Eye (tissue), 1 donor: ENCODE measurements at regions not wholly inside any gene's neighbourhood (a gene's known extent, or its start where the extent isn't known, plus 50 kb on each side); places are given as distances from the start of the nearest gene placed in this dataset.

Experiments used
- DNase-seq: peaks from one replicate; pipeline ENCODE4 v3.0.0-alpha.2; 2015

- no peak for DNase-seq
Measured at GRCh38 chr1:17982197-17982596, 125.4 kb upstream of the IGSF21 start.

- DNase-seq: peak; percentile 58
Measured at GRCh38 chr1:17984583-17984982, 123.0 kb upstream of the IGSF21 start.

GRCh38 chr1:17986156-17986555 lies 121.4 kb upstream of the IGSF21 start:
- no peak for DNase-seq

DNA sequence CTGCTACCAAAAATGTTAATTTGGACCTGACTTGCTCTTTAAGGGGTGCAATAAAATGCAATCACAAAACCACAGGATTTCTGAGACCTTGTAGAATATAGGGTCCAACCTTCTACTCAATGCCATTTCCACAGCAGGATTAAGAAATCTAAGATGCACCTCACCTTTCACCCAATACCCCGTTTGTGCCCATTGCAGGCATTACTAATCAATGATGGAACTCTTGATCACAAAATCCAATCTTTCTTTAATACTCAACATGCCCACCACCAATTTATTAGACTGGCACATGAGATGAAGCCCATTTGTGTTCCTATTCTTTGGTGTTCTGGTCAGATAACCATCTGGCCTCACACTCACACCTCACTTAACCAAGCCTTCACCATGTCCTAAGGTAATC lies 117.2 kb upstream of the IGSF21 start:
- DNase-seq: no peak

GRCh38 chr1:17991996-17992395 lies 115.6 kb upstream of the IGSF21 start:
- DNase-seq: no peak

DNA sequence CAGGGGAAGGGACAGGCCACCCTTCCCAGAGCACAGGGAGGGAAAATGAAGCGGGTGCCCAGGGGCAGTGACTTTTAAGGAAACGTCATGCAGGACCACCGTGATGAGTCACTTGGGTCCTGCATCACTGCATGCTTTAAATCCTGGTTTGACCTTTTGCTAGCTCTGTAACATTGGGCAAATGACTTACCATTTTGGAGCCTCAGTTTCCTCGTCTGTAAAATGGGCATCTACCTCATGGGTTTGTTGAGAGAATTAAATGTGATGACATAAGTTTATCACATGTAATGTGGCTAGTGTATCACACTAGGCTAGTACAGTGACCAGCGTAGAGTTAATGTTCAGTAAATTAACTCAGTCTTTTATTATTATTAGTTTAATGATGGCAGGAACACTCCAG lies 114.8 kb upstream of the IGSF21 start:
- DNase-seq: no peak

- no peak for DNase-seq
Measured at GRCh38 chr1:17994046-17994445, 113.6 kb upstream of the IGSF21 start.

- no peak for DNase-seq
Measured at GRCh38 chr1:17995480-17995879, 112.1 kb upstream of the IGSF21 start.

DNA sequence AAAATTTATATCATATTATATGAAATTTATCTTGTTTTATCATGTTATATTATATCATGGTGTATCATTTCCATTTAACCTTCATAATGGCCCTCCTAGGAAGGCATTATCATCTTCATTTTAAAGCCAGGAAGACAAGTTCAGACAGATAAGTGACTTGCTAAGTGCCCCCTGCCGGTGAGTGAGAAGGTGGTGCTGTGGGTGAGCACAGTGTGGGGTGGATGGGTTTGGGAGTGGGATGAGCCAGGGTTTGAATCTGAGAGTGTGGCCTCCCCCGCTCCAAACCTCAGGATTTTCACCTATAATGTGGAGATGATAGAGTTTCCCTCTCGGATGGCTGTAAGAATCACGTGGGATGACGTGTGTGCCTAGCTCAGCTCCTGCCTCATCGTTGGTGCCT lies 108.7 kb upstream of the IGSF21 start:
- no peak for DNase-seq

GRCh38 chr1:17999884-18000283 lies 107.7 kb upstream of the IGSF21 start:
- DNase-seq: no peak

DNA sequence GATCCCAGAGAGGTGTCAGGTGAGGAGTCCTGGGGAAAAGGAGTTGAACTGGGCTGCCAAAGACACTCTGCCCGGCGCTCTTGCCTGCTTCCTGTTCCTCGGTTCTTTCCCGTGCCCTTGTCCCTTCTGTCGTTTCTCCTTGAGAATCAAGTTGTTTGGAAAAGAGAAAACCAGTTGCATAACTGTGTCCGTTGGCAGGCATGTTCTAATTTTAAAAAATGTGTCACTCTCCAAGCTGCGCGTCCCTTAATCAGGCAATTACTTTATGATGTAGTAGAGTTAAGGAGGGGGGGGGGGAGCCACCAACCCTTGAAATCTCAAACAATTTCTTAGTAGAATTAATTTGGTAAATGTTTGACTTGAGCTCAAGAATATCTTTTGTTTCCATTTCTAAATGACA lies 105.9 kb upstream of the IGSF21 start:
- DNase-seq: no peak

DNA sequence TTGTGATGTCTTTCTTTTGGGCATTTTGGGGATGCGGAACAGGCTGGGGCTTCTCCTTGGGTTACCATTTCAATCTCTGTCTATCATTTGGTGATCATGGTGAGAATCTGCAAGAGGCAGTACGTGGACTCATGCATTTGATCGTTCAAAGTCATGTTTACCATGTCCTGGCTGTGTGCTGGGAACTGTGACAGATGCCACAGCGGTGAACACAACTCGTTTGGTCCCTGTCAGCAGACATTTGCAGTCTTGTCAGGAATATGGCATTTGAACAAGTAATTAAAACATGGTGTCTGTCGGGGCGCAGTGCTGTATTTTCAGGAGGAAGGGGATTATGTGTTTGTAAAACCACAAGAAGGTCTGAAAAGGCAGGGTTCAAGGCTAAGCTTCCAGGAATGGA lies 103.3 kb upstream of the IGSF21 start:
- DNase-seq: no peak

DNA sequence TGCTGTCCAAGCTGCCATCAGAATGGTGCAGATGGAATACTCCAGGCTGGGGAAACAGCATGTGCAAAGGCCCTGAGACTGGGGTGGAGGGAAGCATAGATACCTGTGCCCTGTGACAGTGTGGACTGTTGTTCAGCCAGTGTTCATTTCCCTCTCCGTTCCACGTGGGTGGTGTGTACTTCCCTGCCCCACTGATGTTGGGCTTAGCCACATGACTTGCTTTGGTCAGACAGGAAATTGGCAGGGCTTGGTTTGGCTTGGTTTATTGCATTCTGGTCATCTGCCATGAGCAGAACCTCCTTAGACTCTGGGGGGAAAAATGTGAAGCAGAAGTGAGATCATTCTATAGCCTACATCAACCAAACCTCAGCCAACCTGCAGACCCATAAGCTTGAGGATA lies 102.4 kb upstream of the IGSF21 start:
- no peak for DNase-seq

GRCh38 chr1:18007391-18008041 lies 100.1 kb upstream of the IGSF21 start:
- DNase-seq: no peak

GRCh38 chr1:18008081-18008480 lies 99.5 kb upstream of the IGSF21 start:
- DNase-seq: no peak

- DNase-seq: no peak
Measured at GRCh38 chr1:18009055-18009454, 98.5 kb upstream of the IGSF21 start.

DNA sequence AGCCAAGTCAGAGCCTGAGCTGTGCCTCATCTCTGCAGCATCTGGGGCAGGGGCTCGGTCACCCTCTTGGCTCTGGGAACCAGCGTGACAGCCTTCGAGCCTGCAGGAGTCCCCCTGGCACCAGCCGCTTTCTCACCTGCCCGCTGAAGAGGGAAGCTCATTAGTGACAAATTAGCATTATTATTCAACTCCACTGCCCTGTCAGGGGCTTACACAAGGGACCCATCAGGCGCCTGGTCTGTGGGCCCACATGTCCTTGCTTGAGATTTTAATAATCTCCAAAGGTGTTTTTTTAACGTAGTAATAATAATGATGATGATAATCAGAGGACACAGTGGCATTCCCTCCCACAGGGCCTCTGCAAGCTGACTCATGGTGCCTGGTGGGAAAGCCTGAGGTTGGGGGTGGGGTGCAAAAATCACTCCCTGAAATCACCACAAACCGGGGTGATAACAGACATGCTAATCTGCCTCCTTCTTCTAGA lies 98.1 kb upstream of the IGSF21 start:
- no peak for DNase-seq

DNA sequence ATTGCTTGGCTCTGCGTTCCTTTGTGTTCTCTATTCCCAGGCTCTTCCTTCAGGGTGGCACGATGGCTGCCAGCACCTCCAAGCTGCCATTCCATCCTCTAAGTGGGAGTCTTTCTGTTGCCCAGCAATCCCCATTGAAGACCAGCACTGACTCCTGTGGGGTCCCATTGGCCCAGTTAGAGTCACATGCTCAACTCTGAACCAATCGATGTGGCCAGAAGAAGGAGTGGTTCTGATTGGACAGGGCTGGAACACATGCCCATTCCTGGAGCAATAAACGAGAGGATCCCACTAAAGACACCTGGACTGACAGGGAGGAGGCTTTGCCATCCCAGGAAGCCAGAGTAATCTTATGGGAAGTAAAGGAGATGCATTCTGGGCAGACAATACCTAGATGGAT lies 97.2 kb upstream of the IGSF21 start:
- no peak for DNase-seq

DNA sequence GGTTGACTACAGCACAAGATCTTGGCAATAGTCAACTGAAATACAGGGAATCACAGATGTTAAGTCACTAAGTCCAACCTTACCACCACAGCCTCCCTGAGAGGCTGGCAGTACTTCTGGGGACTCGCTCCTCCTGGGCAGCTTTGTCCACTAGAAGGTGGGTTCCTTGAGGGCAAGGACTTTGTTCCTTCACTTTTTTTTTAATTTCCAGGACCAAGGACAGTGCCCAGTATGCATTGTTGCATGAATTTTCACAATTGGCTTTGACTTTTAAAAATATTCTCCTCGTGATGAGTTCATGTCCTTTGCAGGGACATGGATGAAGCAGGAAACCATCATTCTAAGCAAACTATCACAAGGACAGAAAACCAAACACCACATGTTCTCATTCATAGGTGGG lies 96.7 kb upstream of the IGSF21 start:
- peak; percentile 63 for DNase-seq

DNA sequence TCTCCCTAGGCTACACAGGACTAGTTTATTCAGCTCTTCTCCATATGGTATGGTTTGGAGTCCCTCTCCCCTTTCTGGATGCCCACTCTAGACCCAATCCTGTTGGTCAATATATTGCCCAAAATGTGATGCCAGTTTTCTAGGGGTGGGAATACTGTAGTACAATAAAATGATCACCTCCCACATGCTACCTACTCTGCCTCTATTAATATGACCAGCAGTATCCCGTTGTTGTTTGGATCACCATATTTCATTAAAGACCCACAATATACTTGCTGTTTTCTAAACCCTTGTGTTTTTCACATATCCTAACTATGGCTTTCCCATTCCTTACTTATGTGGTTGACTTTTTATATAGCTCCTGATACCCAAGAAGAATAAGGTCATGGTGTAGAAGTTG lies 95.9 kb upstream of the IGSF21 start:
- DNase-seq: no peak

DNA sequence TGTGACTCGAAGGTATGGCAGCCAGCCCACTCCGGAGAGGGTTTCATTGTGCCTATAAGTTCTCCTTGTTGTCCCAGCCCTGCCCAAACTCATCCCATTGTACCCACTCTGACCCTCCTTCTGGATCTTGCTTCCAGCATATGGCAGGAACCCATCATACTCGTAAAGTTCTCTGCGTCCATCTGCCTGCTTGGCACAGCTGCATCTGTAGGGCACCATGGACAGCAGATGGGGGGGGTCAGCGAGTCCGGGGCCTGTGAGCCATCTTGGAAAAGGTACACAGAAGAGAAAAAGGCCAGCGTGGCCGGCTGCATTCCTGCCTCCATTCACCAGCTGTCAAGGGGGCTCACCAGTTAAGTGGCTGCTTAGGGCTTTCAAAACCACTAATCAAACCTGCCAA lies 94.9 kb upstream of the IGSF21 start:
- DNase-seq: peak; percentile 20

DNA sequence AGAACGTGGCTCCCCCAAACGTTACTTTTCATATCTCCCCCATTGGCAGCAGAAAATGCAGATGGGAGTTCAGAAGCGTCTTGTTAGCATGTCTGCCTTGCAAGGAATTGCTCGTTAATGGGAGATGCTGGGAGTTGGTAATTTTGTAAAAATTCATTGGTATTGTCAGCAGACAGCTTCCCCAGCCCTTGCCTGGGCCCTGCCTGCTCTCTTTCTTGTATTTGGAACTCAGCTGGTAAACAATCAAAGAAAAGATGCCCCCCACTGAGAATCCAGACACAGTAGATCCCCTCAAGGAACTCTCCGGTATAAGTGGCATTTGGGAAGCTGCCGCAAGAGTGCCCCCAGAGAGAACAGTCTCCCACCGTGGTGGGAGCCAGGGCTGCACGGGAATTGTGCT lies 94.4 kb upstream of the IGSF21 start:
- no peak for DNase-seq

GRCh38 chr1:18015719-18016118 lies 91.9 kb upstream of the IGSF21 start:
- no peak for DNase-seq

DNA sequence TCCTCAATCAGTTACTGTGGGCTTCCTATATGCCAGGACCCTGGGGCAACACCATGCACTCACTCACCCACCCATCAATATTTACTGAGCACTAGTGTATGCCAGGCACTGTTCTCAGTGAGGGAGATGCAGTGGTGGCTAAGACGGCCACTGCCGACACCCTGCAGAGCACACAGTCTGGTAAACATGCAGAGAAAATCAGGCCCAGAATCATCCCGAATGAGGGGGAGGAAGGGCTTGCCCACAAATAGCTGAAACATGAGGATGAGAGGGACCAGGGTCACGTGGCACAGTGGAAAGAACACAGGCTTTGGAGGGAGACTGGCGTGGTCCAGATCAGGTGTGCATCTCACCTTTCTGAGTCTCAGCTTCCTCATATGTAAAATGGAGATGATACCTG lies 89.2 kb upstream of the IGSF21 start:
- no peak for DNase-seq

DNA sequence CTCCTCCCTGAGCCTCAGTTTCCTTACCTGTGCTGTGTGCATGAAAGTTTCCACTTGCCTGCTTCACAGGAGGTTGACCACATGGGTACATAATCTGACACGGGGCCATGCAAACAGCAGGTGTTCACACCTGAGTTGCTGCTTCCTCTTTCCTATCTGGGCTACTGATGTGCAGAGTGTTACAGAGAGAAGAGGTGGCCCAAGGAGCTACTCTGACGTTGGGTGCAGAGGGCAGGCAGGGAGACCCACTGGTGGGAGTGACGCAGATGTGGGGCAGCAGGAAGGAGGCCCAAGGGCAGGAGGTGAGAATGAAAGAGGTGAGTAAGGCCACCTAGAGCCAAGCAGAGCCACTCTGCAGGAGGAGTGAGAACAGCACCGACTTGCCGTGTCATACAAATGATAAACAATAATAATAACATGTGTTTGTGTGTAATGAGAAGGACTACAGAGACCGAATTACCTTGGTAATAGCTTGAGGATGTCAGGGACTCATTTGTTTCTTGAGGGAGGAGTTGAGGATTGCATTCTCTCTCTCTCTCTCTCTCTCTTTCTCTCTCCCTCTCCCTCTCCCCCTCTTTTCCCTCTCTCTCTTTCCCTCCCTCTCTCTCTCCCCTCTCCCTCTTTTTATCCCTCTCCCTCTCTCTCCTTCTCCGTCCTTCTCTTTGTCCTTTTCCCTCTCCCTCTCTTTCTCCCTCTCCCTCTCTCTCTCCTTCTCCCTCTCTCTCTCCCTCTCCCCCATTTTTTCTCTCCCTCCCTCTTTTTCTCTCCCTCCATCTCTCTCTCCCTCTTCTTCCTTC lies 87.4 kb upstream of the IGSF21 start:
- DNase-seq: no peak
